Endothelial cell of umbilical vein (primary cell): ENCODE measurements at regions not wholly inside any gene's neighbourhood (a gene's known extent, or its start where the extent isn't known, plus 50 kb on each side); places are given as distances from the start of the nearest gene placed in this dataset.

Source experiments
- BruUV-seq: library from RNA; stranded (reverse); fragments of 400-500 nt; replicated peaks from 2 replicates; lab custom pipeline; 2021; lab: Mats Ljungman, UMichigan
- CTCF ChIA-PET: fragments of 300-600, 350-600 bp; sonication (Branson Sonifier 250); formaldehyde crosslinking; loops from one replicate; lab custom pipeline; 2021; ENCODE audit warnings: antibody characterized with exemption, inconsistent platforms; lab: Charles Lee
- POLR2A ChIA-PET: fragments of 300-600, 350-600 bp; sonication (Branson Sonifier 250); formaldehyde crosslinking; loops from one replicate; lab custom pipeline; 2021; ENCODE audit warnings: antibody characterized with exemption, inconsistent platforms; lab: Charles Lee
- DNase-seq: peaks from one replicate; pipeline ENCODE4 v3.0.0-alpha.2; 2011; ENCODE audit warnings: low read depth, low spot score
- FAIRE-seq: peaks from 2 replicates; lab custom pipeline; 2011; peaks lifted over from hg19 to GRCh38; lab: Jason Lieb, UNC
- H2AFZ ChIP-seq: 2 replicates; pipeline ENCODE4 v1.6.0; 2012; ENCODE audit warnings: low read depth, low read length, control low read depth, inconsistent platforms
- H3K27ac ChIP-seq: 2 replicates; pipeline ENCODE4 v1.5.1; 2011; ENCODE audit warnings: low read depth, mild to moderate bottlenecking, control low read depth, low read length, moderate library complexity; ENCODE audit not compliant: insufficient read depth
- H3K27me3 ChIP-seq, 2 experiments: 2 replicates each; pipeline versions ENCODE4 v1.6.0 to v1.6.1; 2011; ENCODE audit warnings: low read length in 2 of 2, mixed read lengths in 1 of 2; ENCODE audit not compliant: control insufficient read depth in 2 of 2, insufficient read depth in 2 of 2
- H3K36me3 ChIP-seq, 2 experiments: 2 replicates in 1 of 2; 3 replicates in 1 of 2; pipeline ENCODE4 v1.5.1; 2011; ENCODE audit warnings: low read length in 2 of 2, mild to moderate bottlenecking in 1 of 2, moderate library complexity in 1 of 2; ENCODE audit not compliant: control insufficient read depth in 2 of 2, insufficient read depth in 2 of 2; ENCODE audit errors: extremely low read depth in 1 of 2
- H3K4me1 ChIP-seq: 3 replicates; pipeline ENCODE4 v1.5.1; 2011; ENCODE audit warnings: mild to moderate bottlenecking, low read length; ENCODE audit not compliant: control insufficient read depth, insufficient read depth; ENCODE audit errors: extremely low read depth
- H3K4me2 ChIP-seq: 2 replicates; pipeline ENCODE4 v1.6.1; 2011; ENCODE audit warnings: low read length, control low read depth, mixed read lengths; ENCODE audit not compliant: insufficient read depth
- H3K4me3 ChIP-seq, 3 experiments: fragments of 200-600 bp in 1 of 3; sonication (generic), shearing (Covaris generic) in 1 of 3; replicated peaks in 1 of 3; 2 replicates each; pipeline ENCODE4 v1.5.1; 2011 to 2016; ENCODE audit warnings: control low read depth in 3 of 3, low read length in 3 of 3, mild to moderate bottlenecking in 2 of 3, inconsistent platforms in 1 of 3, low read depth in 1 of 3, moderate library complexity in 1 of 3; ENCODE audit not compliant: insufficient read depth in 1 of 3
- H3K79me2 ChIP-seq: 2 replicates; pipeline ENCODE4 v1.6.0; 2012; ENCODE audit warnings: low read length, inconsistent platforms; ENCODE audit not compliant: control insufficient read depth, insufficient read depth
- H3K9ac ChIP-seq: replicated peaks from 2 replicates; pipeline ENCODE3; 2011; ENCODE audit warnings: low read length, control low read depth; ENCODE audit not compliant: insufficient read depth; ENCODE audit errors: extremely low read depth
- H3K9me1 ChIP-seq: replicated peaks from 3 replicates; pipeline ENCODE4 v1.6.0; 2011; ENCODE audit warnings: mild to moderate bottlenecking, low read length; ENCODE audit not compliant: control insufficient read depth, insufficient read depth; ENCODE audit errors: extremely low read depth
- H3K9me3 ChIP-seq: replicated peaks from 2 replicates; pipeline ENCODE4 v1.5.1; 2012; ENCODE audit warnings: low read length, inconsistent platforms; ENCODE audit not compliant: control insufficient read depth, insufficient read depth
- H4K20me1 ChIP-seq: replicated peaks from 2 replicates; pipeline ENCODE3; 2011; ENCODE audit warnings: mild to moderate bottlenecking, low read length; ENCODE audit not compliant: control insufficient read depth, insufficient read depth; ENCODE audit errors: extremely low read depth
- EZH2 ChIP-seq: IDR thresholded peaks from 2 replicates; pipeline ENCODE4 v1.6.1; 2012; ENCODE audit warnings: borderline replicate concordance, low read depth, mild to moderate bottlenecking, moderate library complexity, low read length, inconsistent platforms; ENCODE audit not compliant: severe bottlenecking
- FOS ChIP-seq: IDR thresholded peaks from 2 replicates; pipeline ENCODE4 v1.6.1; 2011; ENCODE audit warnings: mild to moderate bottlenecking, low read length, moderate library complexity, borderline replicate concordance; ENCODE audit not compliant: insufficient read depth
- GATA2 ChIP-seq: IDR thresholded peaks from 2 replicates; pipeline ENCODE4 v1.7.0; 2011; ENCODE audit warnings: low read depth, mild to moderate bottlenecking, moderate library complexity, mixed read lengths, low read length; ENCODE audit not compliant: insufficient read length, insufficient read depth
- JUN ChIP-seq: IDR thresholded peaks from 2 replicates; pipeline ENCODE4 v1.6.1; 2011; ENCODE audit warnings: borderline replicate concordance, low read depth; ENCODE audit not compliant: insufficient read length, insufficient read depth
- MYC ChIP-seq: IDR thresholded peaks from one replicate; pipeline ENCODE4 v1.6.1; 2011; ENCODE audit warnings: mild to moderate bottlenecking, low read depth, low read length
- POLR2A ChIP-seq: IDR thresholded peaks from 2 replicates; pipeline ENCODE4 v1.6.1; 2012; ENCODE audit warnings: low read depth, mild to moderate bottlenecking, control low read depth, low read length
- POLR2AphosphoS5 ChIP-seq: IDR thresholded peaks from 2 replicates; pipeline ENCODE4 v1.6.1; 2012; ENCODE audit warnings: low read depth, mild to moderate bottlenecking, control low read depth, low read length, moderate library complexity; ENCODE audit not compliant: insufficient read depth
- dilution Hi-C: fragments of 300-500 bp; cut with MboI; formaldehyde crosslinking; loops from one replicate; pipeline ENCODE4 v1.15.0; 2019; ENCODE audit warnings: low sequenced_read_pairs; ENCODE audit not compliant: extremely low pct_ligation_motif_present
- intact Hi-C: fragments of 100-400 bp; cut with micrococcal nuclease; formaldehyde crosslinking; loops from one replicate; pipeline ENCODE4 v1.10.0; 2022
- TF ChIP-seq, protein P1 (sequence below): IDR thresholded peaks from 2 replicates; pipeline ENCODE4 v1.6.1; 2011; ENCODE audit not compliant: insufficient read depth, insufficient read length
- TF ChIP-seq, protein P2 (sequence below), 2 donors: IDR thresholded peaks; 1 replicate in 1 of 2; 2 replicates in 1 of 2; pipeline ENCODE4 v1.5.1; 2011; ENCODE audit warnings: low read length in 2 of 2, mild to moderate bottlenecking in 2 of 2, moderate library complexity in 2 of 2, control low read depth in 1 of 2, inconsistent platforms in 1 of 2, low read depth in 1 of 2; ENCODE audit not compliant: insufficient read depth in 1 of 2; ENCODE audit errors: extremely low read depth in 1 of 2

DNA sequence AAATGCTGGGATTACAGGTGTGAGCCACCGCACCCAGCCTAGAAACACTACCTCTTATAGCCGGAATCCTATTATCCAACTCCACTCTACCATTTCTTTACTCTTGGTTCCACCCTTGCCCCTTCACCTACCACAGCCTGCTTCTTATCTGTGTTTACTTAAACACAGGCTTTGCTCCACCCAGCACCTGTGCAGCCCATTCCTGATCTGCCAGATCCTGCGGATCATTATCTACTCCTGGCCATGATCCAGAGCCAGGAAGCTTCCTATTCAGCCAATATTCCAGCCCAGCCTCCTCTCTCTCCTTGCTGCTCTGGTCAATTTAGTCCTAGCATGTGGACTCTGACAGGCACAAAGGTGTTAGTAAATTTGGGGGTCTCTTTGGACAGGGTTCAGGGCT is 98.8 kb upstream of the MED13 start:
- no peak for FAIRE-seq
- Histone ChIP-seq H3K4me2 (no peak overlapping the region), H2AFZ (no peak overlapping the region), H3K9ac (no peak overlapping the region), H3K4me1 (no peaks in the 10 kb centered on the region), H3K9me1 (no peaks in the 10 kb centered on the region), H3K36me3 (no peaks in the 10 kb centered on the region), H3K4me3 (no peak overlapping the region), H3K27me3 (peaks cover 0 to 2% of the 10 kb centered on the region in 2 experiments), H3K79me2 (no peaks in the 10 kb centered on the region), H3K27ac (no peak overlapping the region), H4K20me1 (no peaks in the 10 kb centered on the region), H3K9me3 (no peaks in the 10 kb centered on the region)
- dilution Hi-C loops: no loop called here
- POLR2A ChIA-PET: no interaction called here
- TF ChIP-seq, protein P1, sequence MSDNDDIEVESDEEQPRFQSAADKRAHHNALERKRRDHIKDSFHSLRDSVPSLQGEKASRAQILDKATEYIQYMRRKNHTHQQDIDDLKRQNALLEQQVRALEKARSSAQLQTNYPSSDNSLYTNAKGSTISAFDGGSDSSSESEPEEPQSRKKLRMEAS: no peak
- no peak for TF ChIP-seq POLR2AphosphoS5
- TF ChIP-seq, protein P2, sequence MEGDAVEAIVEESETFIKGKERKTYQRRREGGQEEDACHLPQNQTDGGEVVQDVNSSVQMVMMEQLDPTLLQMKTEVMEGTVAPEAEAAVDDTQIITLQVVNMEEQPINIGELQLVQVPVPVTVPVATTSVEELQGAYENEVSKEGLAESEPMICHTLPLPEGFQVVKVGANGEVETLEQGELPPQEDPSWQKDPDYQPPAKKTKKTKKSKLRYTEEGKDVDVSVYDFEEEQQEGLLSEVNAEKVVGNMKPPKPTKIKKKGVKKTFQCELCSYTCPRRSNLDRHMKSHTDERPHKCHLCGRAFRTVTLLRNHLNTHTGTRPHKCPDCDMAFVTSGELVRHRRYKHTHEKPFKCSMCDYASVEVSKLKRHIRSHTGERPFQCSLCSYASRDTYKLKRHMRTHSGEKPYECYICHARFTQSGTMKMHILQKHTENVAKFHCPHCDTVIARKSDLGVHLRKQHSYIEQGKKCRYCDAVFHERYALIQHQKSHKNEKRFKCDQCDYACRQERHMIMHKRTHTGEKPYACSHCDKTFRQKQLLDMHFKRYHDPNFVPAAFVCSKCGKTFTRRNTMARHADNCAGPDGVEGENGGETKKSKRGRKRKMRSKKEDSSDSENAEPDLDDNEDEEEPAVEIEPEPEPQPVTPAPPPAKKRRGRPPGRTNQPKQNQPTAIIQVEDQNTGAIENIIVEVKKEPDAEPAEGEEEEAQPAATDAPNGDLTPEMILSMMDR (IDR thresholded peaks at IDR 0.05; ENCODE audit: extremely low read depth in 1 of 2, insufficient read depth in 1 of 2, low read depth in 1 of 2, low read length in 2 of 2): no peak
- TF ChIP-seq EZH2: no peak
- TF ChIP-seq FOS: no peak
- TF ChIP-seq POLR2A: no peak
- no peak for TF ChIP-seq GATA2
- TF ChIP-seq JUN: no peak
- TF ChIP-seq MYC: no peak
- DNase-seq: no peak
- no TSS peak for BruUV-seq
- intact Hi-C loops: no loop called here
- CTCF ChIA-PET: no interaction called here
